K562 (cell line): ENCODE measurements at regions not wholly inside any gene's neighbourhood (a gene's known extent, or its start where the extent isn't known, plus 50 kb on each side); places are given as distances from the start of the nearest gene placed in this dataset.

Experiments
- CTCF ChIP-seq, 3 experiments: IDR thresholded peaks in 2 of 3; conservative IDR thresholded peaks in 1 of 3; 2 replicates each; pipeline ENCODE4 v1.5.1; 2011 to 2012; ENCODE audit warnings: low read length in 3 of 3, mild to moderate bottlenecking in 3 of 3, control low read depth in 2 of 3, improper control_type of control experiment in 1 of 3, inconsistent platforms in 1 of 3, low read depth in 1 of 3, mixed read lengths in 1 of 3, moderate library complexity in 1 of 3; ENCODE audit not compliant: insufficient read depth in 2 of 3
- ETV5 ChIP-seq: sonication (generic); formaldehyde crosslinking; IDR thresholded peaks from 2 replicates; pipeline ENCODE4 v1.4.0; 2020; ENCODE audit warnings: low read depth, mild to moderate bottlenecking, missing genetic modification reagents
- JUN ChIP-seq, 2 experiments: sonication (generic) in 1 of 2; formaldehyde crosslinking in 1 of 2; IDR thresholded peaks; 2 replicates each; pipeline versions ENCODE4 v1.6.1 to v1.8.0; 2012 to 2022; ENCODE audit warnings: borderline replicate concordance in 2 of 2, mild to moderate bottlenecking in 2 of 2, improper control_type of control experiment in 1 of 2, low read depth in 1 of 2, low read length in 1 of 2, missing genetic modification reagents in 1 of 2
- REST ChIP-seq, 2 experiments: fragments of 450-650 bp; formaldehyde crosslinking in 1 of 2; IDR thresholded peaks; 2 replicates each; pipeline versions ENCODE4 v1.4.0 to v1.6.1; 2014 to 2020; ENCODE audit warnings: mild to moderate bottlenecking in 2 of 2, borderline replicate concordance in 1 of 2, low read depth in 1 of 2
- SP2 ChIP-seq: IDR thresholded peaks from 2 replicates; pipeline ENCODE4 v1.6.1; 2011; ENCODE audit warnings: mild to moderate bottlenecking, low read depth, low read length, moderate library complexity; ENCODE audit not compliant: poor library complexity, severe bottlenecking; ENCODE audit errors: extremely low read depth

DNA sequence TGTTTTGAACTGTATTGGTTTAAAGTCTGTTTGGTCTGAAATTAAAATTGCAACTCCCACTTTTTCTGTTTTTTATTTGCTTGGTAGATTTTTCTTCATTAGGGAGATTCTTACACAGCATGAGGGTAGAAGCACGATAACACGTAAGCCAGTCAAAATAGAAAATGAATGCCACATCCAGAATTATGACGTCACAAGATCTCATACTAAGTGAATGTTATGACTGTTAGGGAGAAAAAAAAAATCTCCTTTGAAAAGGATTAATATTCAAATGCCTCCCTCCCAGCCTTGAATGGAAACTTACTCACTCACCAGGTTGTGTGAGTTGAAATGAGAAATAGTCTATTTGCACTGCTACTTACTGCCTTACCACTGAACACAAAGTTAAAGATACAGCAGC is 670.8 kb downstream of the TFAP2A start:
- TF ChIP-seq REST (IDR thresholded peaks at IDR 0.05; ENCODE audit: borderline replicate concordance), result no peak
- TF ChIP-seq REST (CRISPR knock-in tag; IDR thresholded peaks at IDR 0.05; ENCODE audit: low read depth), result no peak
- TF ChIP-seq ETV5, result no peak
- TF ChIP-seq SP2, result no peak
- TF ChIP-seq CTCF (IDR thresholded peaks at IDR 0.05 in 2 of 3, conservative IDR thresholded peaks at IDR 0.05 in 1 of 3; ENCODE audit: insufficient read depth in 2 of 3, low read depth in 1 of 3, low read length in 3 of 3), result no peak
- no peak for TF ChIP-seq JUN (IDR thresholded peaks at IDR 0.05; ENCODE audit: borderline replicate concordance, low read depth, low read length)
- no peak for TF ChIP-seq JUN (CRISPR knock-in tag; IDR thresholded peaks at IDR 0.05; ENCODE audit: borderline replicate concordance)
